Keratinocyte (primary cell): ENCODE measurements at regions not wholly inside any gene's neighbourhood (a gene's known extent, or its start where the extent isn't known, plus 50 kb on each side); places are given as distances from the start of the nearest gene placed in this dataset.

Experiments
- DNase-seq: peaks from one replicate; pipeline ENCODE4 v3.0.0-alpha.2; 2011; ENCODE audit warnings: low read depth, missing footprints, low spot score
- FAIRE-seq: peaks from 2 replicates; lab custom pipeline; 2011; peaks lifted over from hg19 to GRCh38; lab: Jason Lieb, UNC
- H2AFZ ChIP-seq: 2 replicates; pipeline ENCODE4 v1.6.0; 2012; ENCODE audit warnings: low read length, control low read depth, inconsistent platforms; ENCODE audit not compliant: control insufficient read depth
- H3K27ac ChIP-seq: 2 replicates; pipeline ENCODE4 v1.5.1; 2011; ENCODE audit warnings: low read length; ENCODE audit not compliant: control insufficient read depth, insufficient read depth
- H3K27me3 ChIP-seq: 3 replicates; pipeline ENCODE4 v1.6.0; 2011; ENCODE audit warnings: low read length; ENCODE audit not compliant: control insufficient read depth, insufficient read depth; ENCODE audit errors: extremely low read depth
- H3K36me3 ChIP-seq, 2 experiments: 2 replicates in 1 of 2; 3 replicates in 1 of 2; pipeline ENCODE4 v1.5.1; 2011; ENCODE audit warnings: low read length in 2 of 2, mild to moderate bottlenecking in 1 of 2; ENCODE audit not compliant: control insufficient read depth in 2 of 2, insufficient read depth in 2 of 2; ENCODE audit errors: extremely low read depth in 1 of 2
- H3K4me1 ChIP-seq: 3 replicates; pipeline ENCODE4 v1.5.1; 2011; ENCODE audit warnings: low read length; ENCODE audit not compliant: control insufficient read depth, insufficient read depth; ENCODE audit errors: extremely low read depth
- H3K4me2 ChIP-seq: 3 replicates; pipeline ENCODE4 v1.6.0; 2011; ENCODE audit warnings: low read depth, low read length; ENCODE audit not compliant: control insufficient read depth, insufficient read depth; ENCODE audit errors: extremely low read depth
- H3K4me3 ChIP-seq, 3 experiments: fragments of 200-600 bp in 1 of 3; sonication (generic) in 1 of 3; 2 replicates in 2 of 3; 3 replicates in 1 of 3; pipeline ENCODE4 v1.5.1; 2011 to 2016; ENCODE audit warnings: low read length in 3 of 3, mild to moderate bottlenecking in 3 of 3, control low read depth in 2 of 3, inconsistent platforms in 1 of 3, low read depth in 1 of 3, mixed read lengths in 1 of 3, mixed run types in 1 of 3, moderate library complexity in 1 of 3; ENCODE audit not compliant: control insufficient read depth in 2 of 3, insufficient read depth in 2 of 3; ENCODE audit errors: extremely low read depth in 1 of 3
- H3K79me2 ChIP-seq: 2 replicates; pipeline ENCODE4 v1.6.0; 2012; ENCODE audit warnings: low read length; ENCODE audit not compliant: control insufficient read depth, insufficient read depth
- H3K9ac ChIP-seq: 3 replicates; pipeline ENCODE4 v1.6.0; 2011; ENCODE audit warnings: low read length; ENCODE audit not compliant: control insufficient read depth, insufficient read depth; ENCODE audit errors: extremely low read depth
- H3K9me1 ChIP-seq: 3 replicates; pipeline ENCODE4 v1.6.0; 2011; ENCODE audit warnings: low read length; ENCODE audit not compliant: control insufficient read depth, insufficient read depth; ENCODE audit errors: extremely low read depth
- H3K9me3 ChIP-seq: 2 replicates; pipeline ENCODE4 v1.5.1; 2012; ENCODE audit warnings: low read depth, low read length; ENCODE audit not compliant: control insufficient read depth
- H4K20me1 ChIP-seq: 3 replicates; pipeline ENCODE4 v1.6.0; 2011; ENCODE audit warnings: low read length; ENCODE audit not compliant: control insufficient read depth, insufficient read depth; ENCODE audit errors: extremely low read depth
- EZH2 ChIP-seq: IDR thresholded peaks from one replicate; pipeline ENCODE4 v1.6.1; 2012; ENCODE audit warnings: inconsistent platforms, mild to moderate bottlenecking, low read length, moderate library complexity
- dilution Hi-C: fragments of 300-500 bp; cut with MboI; formaldehyde crosslinking; loops from one replicate; pipeline ENCODE4 v1.7.0; 2020; ENCODE audit warnings: low sequenced_read_pairs; ENCODE audit not compliant: extremely low pct_ligation_motif_present
- TF ChIP-seq, protein P1 (sequence below), 3 experiments: IDR thresholded peaks in 1 of 3; conservative IDR thresholded peaks in 1 of 3; optimal IDR thresholded peaks in 1 of 3; 2 replicates in 2 of 3; 3 replicates in 1 of 3; pipeline versions ENCODE3 to v1.5.1; 2011; ENCODE audit warnings: low read length in 3 of 3, mild to moderate bottlenecking in 3 of 3, moderate library complexity in 2 of 3, control low read depth in 1 of 3, inconsistent platforms in 1 of 3; ENCODE audit not compliant: insufficient read depth in 2 of 3; ENCODE audit errors: extremely low read depth in 1 of 3

DNA sequence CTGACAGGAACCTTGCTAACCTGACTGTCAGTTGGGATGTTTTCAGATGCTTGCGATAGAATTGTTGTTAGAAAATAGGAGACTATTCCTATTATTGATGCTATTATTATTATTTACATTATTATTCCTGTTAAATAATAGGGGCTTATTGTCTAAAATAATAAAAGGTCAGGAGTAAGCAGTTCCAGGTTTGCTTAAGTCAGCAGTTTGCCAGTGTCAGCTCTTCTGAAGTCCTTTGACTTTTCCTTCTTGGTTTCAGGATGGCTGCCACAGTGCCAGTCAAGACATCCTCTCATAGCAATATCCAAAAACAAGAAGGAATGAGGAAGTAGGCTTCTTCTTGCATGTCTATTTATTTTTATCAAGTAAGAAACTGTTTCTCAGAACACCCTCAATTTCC, 141.7 kb upstream of the MARCHF11 start:
- H3K9me1 ChIP-seq = no peaks in the 10 kb centered on the region
- H3K36me3 ChIP-seq = no peaks in the 10 kb centered on the region
- TF ChIP-seq, protein P1, sequence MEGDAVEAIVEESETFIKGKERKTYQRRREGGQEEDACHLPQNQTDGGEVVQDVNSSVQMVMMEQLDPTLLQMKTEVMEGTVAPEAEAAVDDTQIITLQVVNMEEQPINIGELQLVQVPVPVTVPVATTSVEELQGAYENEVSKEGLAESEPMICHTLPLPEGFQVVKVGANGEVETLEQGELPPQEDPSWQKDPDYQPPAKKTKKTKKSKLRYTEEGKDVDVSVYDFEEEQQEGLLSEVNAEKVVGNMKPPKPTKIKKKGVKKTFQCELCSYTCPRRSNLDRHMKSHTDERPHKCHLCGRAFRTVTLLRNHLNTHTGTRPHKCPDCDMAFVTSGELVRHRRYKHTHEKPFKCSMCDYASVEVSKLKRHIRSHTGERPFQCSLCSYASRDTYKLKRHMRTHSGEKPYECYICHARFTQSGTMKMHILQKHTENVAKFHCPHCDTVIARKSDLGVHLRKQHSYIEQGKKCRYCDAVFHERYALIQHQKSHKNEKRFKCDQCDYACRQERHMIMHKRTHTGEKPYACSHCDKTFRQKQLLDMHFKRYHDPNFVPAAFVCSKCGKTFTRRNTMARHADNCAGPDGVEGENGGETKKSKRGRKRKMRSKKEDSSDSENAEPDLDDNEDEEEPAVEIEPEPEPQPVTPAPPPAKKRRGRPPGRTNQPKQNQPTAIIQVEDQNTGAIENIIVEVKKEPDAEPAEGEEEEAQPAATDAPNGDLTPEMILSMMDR (optimal IDR thresholded peaks at IDR 0.05 in 1 of 3, IDR thresholded peaks at IDR 0.05 in 1 of 3, conservative IDR thresholded peaks at IDR 0.05 in 1 of 3; ENCODE audit: extremely low read depth in 1 of 3, insufficient read depth in 2 of 3, low read length in 3 of 3) = no peak
- no peak for TF ChIP-seq EZH2
- no peaks in the 10 kb centered on the region for H3K27me3 ChIP-seq
- no peak overlapping the region for H3K4me2 ChIP-seq
- H3K27ac ChIP-seq = no peak overlapping the region
- H3K9me3 ChIP-seq = no peaks in the 10 kb centered on the region
- dilution Hi-C loops = no loop called here
- H3K9ac ChIP-seq = no peak overlapping the region
- no peak overlapping the region for H2AFZ ChIP-seq
- H3K4me1 ChIP-seq = no peaks in the 10 kb centered on the region
- H3K79me2 ChIP-seq = no peaks in the 10 kb centered on the region
- no peaks in the 10 kb centered on the region for H4K20me1 ChIP-seq
- no peak overlapping the region for H3K4me3 ChIP-seq
- DNase-seq = no peak
- FAIRE-seq = no peak

DNA sequence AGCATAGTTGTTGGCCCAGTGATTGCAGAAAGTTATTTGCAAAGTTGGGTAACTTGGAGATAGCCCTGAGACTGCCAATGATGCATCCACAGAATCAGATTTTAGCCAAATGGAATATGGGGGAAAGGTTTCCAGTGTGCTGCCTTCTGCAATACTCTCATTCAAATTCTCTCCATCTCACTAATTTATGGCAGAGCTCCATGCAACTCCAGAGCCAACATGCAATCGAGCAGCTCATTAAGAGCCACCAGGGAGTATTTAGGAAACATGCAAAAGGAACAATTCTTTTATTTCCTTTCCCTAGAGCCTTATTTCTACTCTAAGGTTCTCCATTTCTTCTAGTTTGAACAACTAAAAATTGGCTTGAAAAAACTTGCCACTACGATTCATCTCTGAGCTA, 135.9 kb upstream of the MARCHF11 start:
- no peak overlapping the region for H3K4me3 ChIP-seq
- H3K9me3 ChIP-seq = no peaks in the 10 kb centered on the region
- H3K27ac ChIP-seq = no peak overlapping the region
- no peaks in the 10 kb centered on the region for H3K79me2 ChIP-seq
- H4K20me1 ChIP-seq = no peaks in the 10 kb centered on the region
- no peaks in the 10 kb centered on the region for H3K36me3 ChIP-seq
- no peak overlapping the region for H2AFZ ChIP-seq
- H3K4me1 ChIP-seq = no peaks in the 10 kb centered on the region
- no peaks in the 10 kb centered on the region for H3K9me1 ChIP-seq
- no peak overlapping the region for H3K9ac ChIP-seq
- TF ChIP-seq, protein P1 (optimal IDR thresholded peaks at IDR 0.05 in 1 of 3, IDR thresholded peaks at IDR 0.05 in 1 of 3, conservative IDR thresholded peaks at IDR 0.05 in 1 of 3; ENCODE audit: extremely low read depth in 1 of 3, insufficient read depth in 2 of 3, low read length in 3 of 3) = no peak
- no peak for TF ChIP-seq EZH2
- no peak overlapping the region for H3K4me2 ChIP-seq
- DNase-seq = no peak
- no peaks in the 10 kb centered on the region for H3K27me3 ChIP-seq
- FAIRE-seq = no peak
- dilution Hi-C loops = no loop called here
